Natural killer cell treated with Interleukin-12 subunit alpha and Interleukin-12 subunit beta and Interleukin-15 and Interleukin-18, amount 100 ng/mL, for 72 hours (primary cell): ENCODE measurements at regions not wholly inside any gene's neighbourhood (a gene's known extent, or its start where the extent isn't known, plus 50 kb on each side); places are given as distances from the start of the nearest gene placed in this dataset.

Experiments
- ATAC-seq, 2 donors: fragments of 150-1000 bp; cut with Tn5 transposase in 1 of 2; sonication (Bioruptor Pico), chemical (Tn5 transposase) in 1 of 2; 2 replicates each; pipeline ENCODE4 v1.10.0; 2021
- DNase-seq: peaks from one replicate; pipeline ENCODE4 v3.0.0; 2022; ENCODE audit warnings: low spot score
- H3K27ac Mint-ChIP-seq, 2 donors: 1 replicate in 1 of 2; 2 replicates in 1 of 2; pipeline ENCODE4 v1.8.0; 2022; ENCODE audit warnings: mixed read lengths in 2 of 2, mild to moderate bottlenecking in 1 of 2, moderate library complexity in 1 of 2
- H3K27me3 Mint-ChIP-seq, 2 donors: 1 replicate in 1 of 2; 2 replicates in 1 of 2; pipeline ENCODE4 v1.8.0; 2022; ENCODE audit warnings: mixed read lengths in 2 of 2
- H3K36me3 Mint-ChIP-seq: one replicate; pipeline ENCODE4 v1.8.0; 2022; ENCODE audit warnings: mixed read lengths
- H3K4me1 Mint-ChIP-seq, 2 donors: 1 replicate in 1 of 2; 2 replicates in 1 of 2; pipeline ENCODE4 v1.8.0; 2022; ENCODE audit warnings: low read depth in 2 of 2, mixed read lengths in 2 of 2, mild to moderate bottlenecking in 1 of 2
- H3K4me3 Mint-ChIP-seq: one replicate; pipeline ENCODE4 v1.8.0; 2022; ENCODE audit warnings: mixed read lengths
- H3K9me3 Mint-ChIP-seq: 2 replicates; pipeline ENCODE4 v1.8.0; 2022; ENCODE audit warnings: mixed read lengths

DNA sequence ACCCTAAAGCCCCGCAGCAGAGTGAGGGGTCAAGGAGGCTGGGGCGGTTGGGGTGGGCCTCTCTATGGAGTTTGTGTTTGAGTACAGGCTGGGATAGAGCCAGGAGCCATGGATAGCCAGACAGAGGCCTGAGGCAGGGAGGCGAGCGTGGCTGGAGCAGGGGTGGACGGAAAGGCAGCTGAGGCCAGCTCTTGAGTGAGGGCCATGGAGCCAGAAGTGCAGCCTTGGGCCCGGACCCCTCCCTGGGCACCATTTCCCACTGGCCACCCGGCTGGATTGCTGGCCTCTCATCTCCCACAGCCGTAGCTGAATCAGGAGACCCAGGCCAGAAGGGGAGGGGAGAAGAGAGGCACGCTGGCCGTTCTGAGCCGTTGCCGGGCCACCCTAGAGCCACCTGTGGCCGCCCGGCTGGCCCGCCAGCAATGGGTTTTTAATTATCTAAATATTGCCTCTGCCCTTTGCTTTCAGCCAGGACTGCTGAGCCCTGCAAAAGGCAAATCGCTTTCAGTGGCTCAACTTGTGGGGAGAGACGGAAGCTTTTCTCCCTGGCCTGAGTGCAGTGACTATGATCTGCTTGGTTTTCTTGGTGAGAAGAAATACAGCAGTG lies 75.2 kb upstream of the GSE1 start:
- H3K9me3 Mint-ChIP-seq, result no peaks in the 10 kb centered on the region
- H3K4me3 Mint-ChIP-seq, result no peak overlapping the region
- ATAC-seq, result no peak

GRCh38 chr16:85539084-85539483 lies 74.0 kb upstream of the GSE1 start:
- DNase-seq, result no peak
- Mint-ChIP-seq H3K9me3 (no peaks in the 10 kb centered on the region), H3K4me3 (no peak overlapping the region), H3K4me1 (peaks cover 6 to 18% of the 10 kb centered on the region in 2 donors), H3K27ac (no peak overlapping the region), H3K36me3 (no peaks in the 10 kb centered on the region), H3K27me3 (peaks cover 0 to 4% of the 10 kb centered on the region in 2 donors)
- no peak for ATAC-seq

More for the DNA sequence above, 75.2 kb upstream of the GSE1 start:
- Mint-ChIP-seq H3K4me1 (peaks cover 6 to 18% of the 10 kb centered on the region in 2 donors), H3K36me3 (no peaks in the 10 kb centered on the region), H3K27ac (no peak overlapping the region), H3K27me3 (peaks cover 0 to 4% of the 10 kb centered on the region in 2 donors)
- no peak for DNase-seq

GRCh38 chr16:85539629-85540291 lies 73.4 kb upstream of the GSE1 start:
- DNase-seq, result no peak

DNA sequence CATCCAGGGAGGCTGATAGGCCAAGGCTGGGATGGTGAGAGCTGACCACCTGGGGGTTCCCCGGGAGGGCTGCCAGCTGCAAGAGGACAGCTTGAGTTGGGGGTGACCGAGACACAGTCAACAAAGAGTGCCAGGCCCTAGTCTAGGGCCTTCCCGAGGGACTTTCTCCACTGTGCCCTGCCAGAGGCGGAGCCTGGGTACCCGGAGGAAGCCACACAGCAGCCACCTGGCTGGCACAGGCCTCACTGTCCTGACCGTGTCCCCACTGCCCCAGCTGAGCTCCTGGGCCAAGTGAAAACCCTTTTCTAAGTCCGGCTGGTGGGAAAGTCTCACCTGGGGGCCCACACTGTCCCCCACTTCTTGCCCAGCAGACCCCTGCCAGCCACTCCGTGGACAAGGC lies 71.9 kb upstream of the GSE1 start:
- no peaks in the 10 kb centered on the region for H3K27me3 Mint-ChIP-seq
- H3K4me1 Mint-ChIP-seq, result peaks cover 0 to 10% of the 10 kb centered on the region in 2 donors
- peak overlapping the region in 1 of 2 donors; percentile 53 for H3K27ac Mint-ChIP-seq
- H3K36me3 Mint-ChIP-seq, result no peaks in the 10 kb centered on the region
- DNase-seq, result no peak
- no peak for ATAC-seq
- H3K9me3 Mint-ChIP-seq, result no peaks in the 10 kb centered on the region
- H3K4me3 Mint-ChIP-seq, result no peak overlapping the region

More at GRCh38 chr16:85539629-85540291, 73.4 kb upstream of the GSE1 start:
- ATAC-seq, result no peak
- H3K4me3 Mint-ChIP-seq, result no peak overlapping the region
- peaks cover 0 to under 1% of the 10 kb centered on the region in 2 donors for H3K27me3 Mint-ChIP-seq
- no peak overlapping the region for H3K27ac Mint-ChIP-seq
- H3K9me3 Mint-ChIP-seq, result no peaks in the 10 kb centered on the region
- peaks cover 6 to 16% of the 10 kb centered on the region in 2 donors for H3K4me1 Mint-ChIP-seq
- no peaks in the 10 kb centered on the region for H3K36me3 Mint-ChIP-seq

DNA sequence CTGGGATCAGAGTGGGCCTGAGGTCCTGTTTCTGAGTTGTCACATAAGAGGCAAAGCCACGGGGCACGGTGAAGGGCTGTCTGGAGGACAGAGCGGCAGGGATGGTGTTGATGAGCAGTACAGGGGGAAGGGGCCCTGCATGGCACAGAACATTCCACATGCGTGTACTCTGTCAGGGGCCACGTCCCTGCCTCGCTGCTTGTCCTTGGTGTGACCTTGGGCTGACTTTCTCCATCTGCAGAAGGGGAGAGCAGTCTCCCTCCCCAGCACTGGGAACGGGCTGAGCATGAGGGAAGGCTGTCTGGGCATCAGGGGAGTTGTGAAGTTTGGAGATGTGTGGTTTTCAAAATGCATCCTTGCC lies 71.5 kb upstream of the GSE1 start:
- ATAC-seq, result no peak
- H3K27me3 Mint-ChIP-seq, result no peaks in the 10 kb centered on the region

DNA sequence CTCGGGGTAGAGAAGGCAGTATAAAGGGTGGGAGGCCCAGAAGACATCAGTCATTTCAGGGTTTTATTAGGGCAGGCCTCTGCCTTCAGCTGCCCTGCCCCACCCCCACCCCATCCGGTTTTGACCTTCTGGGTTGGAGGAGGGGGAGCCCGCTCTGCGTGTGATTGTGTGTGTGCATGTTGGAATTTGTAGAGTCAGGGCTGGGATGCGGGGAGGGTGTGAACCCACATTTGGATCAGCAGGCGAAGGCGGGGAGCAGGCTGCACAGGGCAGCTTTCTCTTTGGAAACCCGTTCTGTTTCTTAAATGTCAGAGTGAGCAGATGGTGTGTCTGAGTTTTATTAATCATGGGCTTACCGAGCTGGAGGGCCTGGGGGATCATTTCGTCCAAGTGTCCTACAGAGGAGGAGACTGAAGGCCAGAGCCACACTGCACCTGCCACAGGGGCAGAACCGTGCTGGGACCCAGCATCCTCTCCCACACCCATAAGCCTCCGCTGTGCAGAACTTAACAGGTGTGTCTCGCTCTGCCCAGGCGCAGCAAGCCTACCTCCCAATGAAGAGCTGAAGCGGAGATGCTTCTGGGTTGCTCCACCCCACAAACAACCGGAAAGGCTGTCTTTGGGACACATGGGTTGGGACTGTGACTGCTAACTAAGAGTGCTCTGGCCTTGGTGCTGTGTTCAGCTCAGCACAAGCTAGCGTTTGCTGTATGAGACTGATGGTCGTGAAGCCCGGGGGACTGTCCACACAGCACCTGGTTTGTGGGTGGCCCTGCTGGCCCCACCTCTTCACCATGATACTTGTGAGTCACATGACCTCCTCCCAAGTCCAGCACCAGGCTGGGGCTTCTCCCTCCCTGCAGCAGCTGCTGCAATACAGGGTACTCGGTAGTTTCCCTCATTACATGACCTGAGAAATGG lies 70.9 kb upstream of the GSE1 start:
- Mint-ChIP-seq H3K27ac (no peak overlapping the region), H3K27me3 (no peaks in the 10 kb centered on the region), H3K36me3 (no peaks in the 10 kb centered on the region), H3K4me1 (peaks cover 0 to 9% of the 10 kb centered on the region in 2 donors), H3K4me3 (no peak overlapping the region), H3K9me3 (no peaks in the 10 kb centered on the region)
- peak in 1 of 2 donors; percentile 56 for ATAC-seq
- DNase-seq, result no peak

More for the DNA sequence above, 71.5 kb upstream of the GSE1 start:
- Mint-ChIP-seq H3K27ac (no peak overlapping the region), H3K4me1 (peaks cover 0 to 11% of the 10 kb centered on the region in 2 donors), H3K36me3 (no peaks in the 10 kb centered on the region), H3K4me3 (no peak overlapping the region), H3K9me3 (no peaks in the 10 kb centered on the region)
- DNase-seq, result no peak

DNA sequence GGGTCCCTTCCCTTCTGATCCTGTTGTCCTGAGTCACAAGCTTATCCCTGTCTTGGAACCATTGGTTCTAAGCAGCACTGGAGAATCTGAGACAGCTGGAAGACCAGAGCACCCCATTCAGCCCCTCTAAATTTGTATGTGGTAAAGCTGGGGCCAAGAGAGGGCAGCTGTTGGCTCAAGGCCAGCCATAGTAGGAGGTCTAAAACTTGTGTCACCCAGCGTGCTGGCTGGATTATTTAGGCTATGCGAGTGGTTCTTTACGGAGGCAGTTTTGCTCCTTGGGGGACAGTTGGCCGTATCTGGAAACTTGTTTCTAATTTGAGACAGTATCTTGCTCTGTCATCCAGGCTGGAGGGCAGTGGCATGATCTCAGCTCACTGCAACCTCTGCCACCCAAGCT lies 69.6 kb upstream of the GSE1 start:
- Mint-ChIP-seq H3K4me3 (no peak overlapping the region), H3K9me3 (no peaks in the 10 kb centered on the region), H3K36me3 (no peaks in the 10 kb centered on the region), H3K27me3 (no peaks in the 10 kb centered on the region), H3K27ac (no peak overlapping the region), H3K4me1 (peaks cover 0 to 9% of the 10 kb centered on the region in 2 donors)
- DNase-seq (no peak), ATAC-seq (no peak)

DNA sequence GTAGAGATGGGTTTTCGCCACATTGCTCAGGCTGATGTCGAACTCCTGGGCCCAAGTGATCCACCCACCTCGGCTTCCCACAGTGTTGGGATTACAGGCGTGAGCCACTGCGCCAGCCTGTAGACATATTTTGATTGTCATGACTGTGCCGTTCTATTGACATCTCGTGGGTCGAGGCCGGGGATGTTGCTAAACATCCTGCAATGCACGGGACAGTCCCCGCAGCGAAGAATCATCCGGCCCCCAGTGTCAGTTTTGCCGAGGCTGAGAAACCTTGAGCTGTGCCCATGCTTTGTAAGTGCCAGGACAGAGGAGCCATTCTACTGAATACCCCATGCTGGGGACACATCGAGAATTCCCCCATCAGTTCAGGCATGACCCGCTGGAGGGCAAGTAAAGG lies 69.1 kb upstream of the GSE1 start:
- H3K27ac Mint-ChIP-seq, result no peak overlapping the region

DNA sequence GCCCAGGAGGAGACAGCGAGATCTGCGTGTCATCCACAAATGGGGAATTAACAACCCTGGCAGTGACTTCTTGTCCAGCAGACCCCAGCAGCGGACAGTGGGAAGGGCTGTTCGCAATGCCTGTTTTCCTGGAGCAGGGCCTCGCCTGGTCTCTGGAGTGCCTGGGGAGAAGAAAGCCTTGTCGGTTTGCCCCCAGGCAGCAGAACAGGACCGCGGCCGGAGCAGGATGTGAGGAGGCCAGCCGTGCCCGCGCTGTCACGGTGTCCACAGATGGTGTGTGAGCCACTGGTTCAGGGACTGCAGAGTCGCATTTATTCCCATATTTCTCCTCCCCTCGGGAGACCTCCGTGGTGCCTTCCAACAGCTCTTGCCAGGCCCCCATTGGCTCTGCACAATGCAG lies 68.5 kb upstream of the GSE1 start:
- no peak for DNase-seq
- no peaks in the 10 kb centered on the region for H3K36me3 Mint-ChIP-seq
- ATAC-seq, result no peak
- H3K27me3 Mint-ChIP-seq, result no peaks in the 10 kb centered on the region
- H3K4me3 Mint-ChIP-seq, result no peak overlapping the region
- no peaks in the 10 kb centered on the region for H3K9me3 Mint-ChIP-seq
- peaks cover 0 to 9% of the 10 kb centered on the region in 2 donors for H3K4me1 Mint-ChIP-seq
- H3K27ac Mint-ChIP-seq, result no peak overlapping the region

More for the DNA sequence above, 69.1 kb upstream of the GSE1 start:
- no peak for DNase-seq
- H3K9me3 Mint-ChIP-seq, result no peaks in the 10 kb centered on the region
- ATAC-seq, result no peak
- H3K4me1 Mint-ChIP-seq, result peaks cover 0 to 9% of the 10 kb centered on the region in 2 donors
- H3K36me3 Mint-ChIP-seq, result no peaks in the 10 kb centered on the region
- H3K27me3 Mint-ChIP-seq, result no peaks in the 10 kb centered on the region
- H3K4me3 Mint-ChIP-seq, result no peak overlapping the region

DNA sequence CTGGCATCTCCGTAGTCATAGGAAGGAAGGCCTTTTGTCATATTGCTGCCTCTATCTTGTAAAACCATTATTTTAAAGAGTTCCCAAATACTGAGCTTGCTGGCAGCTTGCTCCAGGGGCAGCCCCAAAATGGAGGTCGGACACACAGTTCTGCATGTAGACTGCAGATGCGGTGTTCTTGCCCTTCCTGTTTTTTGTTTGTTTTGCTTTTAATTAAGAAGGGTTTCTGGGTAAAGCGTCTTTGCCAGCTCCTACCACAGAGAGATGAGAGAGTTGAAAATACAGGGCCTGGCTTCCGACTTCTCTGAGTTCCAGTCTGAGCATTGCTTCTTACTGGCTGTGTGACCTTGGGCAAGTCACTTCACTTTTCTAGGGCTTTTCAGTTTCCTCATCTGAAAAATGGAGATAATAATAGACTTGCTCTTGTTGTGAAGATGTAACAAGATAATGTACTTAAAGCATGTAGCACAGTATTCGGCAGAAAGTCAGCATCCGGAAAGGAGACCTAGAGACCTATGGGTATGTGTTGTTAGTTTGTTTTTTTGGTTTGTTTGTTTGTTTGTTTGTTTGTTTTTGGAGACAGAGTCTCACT lies 67.8 kb upstream of the GSE1 start:
- Mint-ChIP-seq H3K27me3 (no peaks in the 10 kb centered on the region), H3K4me1 (peaks cover 0 to 9% of the 10 kb centered on the region in 2 donors), H3K4me3 (no peak overlapping the region), H3K36me3 (no peaks in the 10 kb centered on the region), H3K27ac (no peak overlapping the region), H3K9me3 (no peaks in the 10 kb centered on the region)
- ATAC-seq (no peak), DNase-seq (no peak)

DNA sequence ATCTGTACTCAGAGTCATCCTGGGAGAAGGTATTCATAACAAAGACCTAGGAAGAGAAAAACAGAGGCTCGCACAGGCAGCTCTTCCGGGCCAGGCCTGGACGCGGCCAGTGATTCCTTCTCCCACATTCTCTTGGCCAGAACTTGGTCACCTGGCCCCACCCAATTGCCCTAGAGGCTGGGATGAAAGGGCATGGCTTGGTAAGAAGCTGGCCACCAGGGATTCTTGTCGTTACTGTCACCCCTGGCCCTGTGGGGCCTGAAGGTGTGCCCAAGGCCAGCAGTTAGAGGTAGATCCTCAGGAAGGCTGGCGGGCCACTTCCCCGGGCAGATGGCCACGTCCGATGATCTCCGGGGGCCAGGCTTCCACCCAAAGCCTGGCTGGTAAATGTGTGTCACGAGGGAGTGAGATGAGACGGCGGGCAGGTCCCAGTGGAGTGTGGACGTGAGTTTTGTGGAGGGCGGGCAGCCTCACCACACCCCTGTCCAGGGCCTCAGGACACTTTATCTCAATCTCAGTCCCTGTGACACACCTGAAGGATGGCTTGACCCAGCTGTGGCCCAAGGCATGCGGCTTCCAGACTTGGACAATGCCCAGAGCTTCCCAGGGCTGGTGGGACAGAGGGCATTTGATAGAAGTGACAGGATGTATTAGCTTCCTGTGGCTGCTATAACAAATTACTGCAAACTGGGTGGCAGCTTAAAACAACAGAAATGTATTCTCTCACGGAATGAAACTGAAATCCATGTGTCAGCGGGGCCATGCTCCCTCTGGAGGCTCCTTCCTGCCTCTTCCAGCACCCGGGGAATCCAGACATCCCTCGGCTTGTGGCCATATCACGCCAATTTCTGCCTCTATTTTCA lies 66.3 kb upstream of the GSE1 start:
- Mint-ChIP-seq H3K9me3 (no peaks in the 10 kb centered on the region), H3K27me3 (no peaks in the 10 kb centered on the region), H3K36me3 (no peaks in the 10 kb centered on the region), H3K27ac (no peak overlapping the region), H3K4me1 (peaks cover 0 to 8% of the 10 kb centered on the region in 2 donors), H3K4me3 (no peak overlapping the region)
- DNase-seq (no peak), ATAC-seq (no peak)

- H3K27ac Mint-ChIP-seq, result no peak overlapping the region
- no peak for DNase-seq
- H3K4me3 Mint-ChIP-seq, result no peak overlapping the region
- no peaks in the 10 kb centered on the region for H3K27me3 Mint-ChIP-seq
- H3K9me3 Mint-ChIP-seq, result no peaks in the 10 kb centered on the region
- peaks cover 6 to 9% of the 10 kb centered on the region in 2 donors for H3K4me1 Mint-ChIP-seq
- ATAC-seq, result no peak
- no peaks in the 10 kb centered on the region for H3K36me3 Mint-ChIP-seq
These were observed 64.7 kb upstream of the GSE1 start for GRCh38 chr16:85548375-85548774.
